ENCODE measurements at regions not wholly inside any gene's neighbourhood (a gene's known extent, or its start where the extent isn't known, plus 50 kb on each side); places are given as distances from the start of the nearest gene placed in this dataset.

- TF ChIP-seq POLR2A (IDR thresholded peaks at IDR 0.05), result no peak
- TF ChIP-seq, protein P1, sequence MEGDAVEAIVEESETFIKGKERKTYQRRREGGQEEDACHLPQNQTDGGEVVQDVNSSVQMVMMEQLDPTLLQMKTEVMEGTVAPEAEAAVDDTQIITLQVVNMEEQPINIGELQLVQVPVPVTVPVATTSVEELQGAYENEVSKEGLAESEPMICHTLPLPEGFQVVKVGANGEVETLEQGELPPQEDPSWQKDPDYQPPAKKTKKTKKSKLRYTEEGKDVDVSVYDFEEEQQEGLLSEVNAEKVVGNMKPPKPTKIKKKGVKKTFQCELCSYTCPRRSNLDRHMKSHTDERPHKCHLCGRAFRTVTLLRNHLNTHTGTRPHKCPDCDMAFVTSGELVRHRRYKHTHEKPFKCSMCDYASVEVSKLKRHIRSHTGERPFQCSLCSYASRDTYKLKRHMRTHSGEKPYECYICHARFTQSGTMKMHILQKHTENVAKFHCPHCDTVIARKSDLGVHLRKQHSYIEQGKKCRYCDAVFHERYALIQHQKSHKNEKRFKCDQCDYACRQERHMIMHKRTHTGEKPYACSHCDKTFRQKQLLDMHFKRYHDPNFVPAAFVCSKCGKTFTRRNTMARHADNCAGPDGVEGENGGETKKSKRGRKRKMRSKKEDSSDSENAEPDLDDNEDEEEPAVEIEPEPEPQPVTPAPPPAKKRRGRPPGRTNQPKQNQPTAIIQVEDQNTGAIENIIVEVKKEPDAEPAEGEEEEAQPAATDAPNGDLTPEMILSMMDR (IDR thresholded peaks at IDR 0.05), result no peak
Measured at GRCh38 chr3:18538463-18539230, 113.5 kb upstream of the SATB1 start.

Measured in adrenal gland (tissue), 5 donors.